ENCODE measurements at regions not wholly inside any gene's neighbourhood (a gene's known extent, or its start where the extent isn't known, plus 50 kb on each side); places are given as distances from the start of the nearest gene placed in this dataset.

DNA sequence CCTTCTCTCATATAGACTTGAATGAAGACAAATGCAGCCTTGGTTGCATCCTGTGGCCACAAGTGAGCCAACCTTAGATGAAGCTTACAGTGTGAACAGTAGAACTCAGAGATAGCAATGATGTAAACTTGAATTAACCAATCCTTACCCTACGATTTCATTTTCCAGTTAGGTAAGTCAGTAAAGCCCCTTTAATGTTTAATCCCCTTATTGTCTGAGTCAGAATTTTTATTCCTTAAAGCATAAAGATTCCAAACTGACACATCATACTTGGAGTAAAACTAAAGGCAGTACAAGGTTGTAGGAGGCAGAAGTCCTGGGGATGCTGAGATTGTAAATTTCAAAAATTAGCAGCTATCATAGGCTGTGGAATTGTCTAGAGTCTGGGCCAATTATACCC lies 507.8 kb upstream of the DPH6 start:
- H3K36me3 Mint-ChIP-seq (ENCODE audit: low read depth): no peaks in the 10 kb centered on the region
- H3K27ac Mint-ChIP-seq: no peak overlapping the region
- no peaks in the 10 kb centered on the region for H3K27me3 Mint-ChIP-seq (ENCODE audit: low read depth)
- no peak overlapping the region for H3K4me3 Mint-ChIP-seq
- no peak for TF ChIP-seq CTCF (IDR thresholded peaks at IDR 0.05; ENCODE audit: unreplicated experiment in 3 of 3)
- no peaks in the 10 kb centered on the region for H3K9me3 Mint-ChIP-seq
- H3K4me1 Mint-ChIP-seq: peaks cover 5% of the 10 kb centered on the region

DNA sequence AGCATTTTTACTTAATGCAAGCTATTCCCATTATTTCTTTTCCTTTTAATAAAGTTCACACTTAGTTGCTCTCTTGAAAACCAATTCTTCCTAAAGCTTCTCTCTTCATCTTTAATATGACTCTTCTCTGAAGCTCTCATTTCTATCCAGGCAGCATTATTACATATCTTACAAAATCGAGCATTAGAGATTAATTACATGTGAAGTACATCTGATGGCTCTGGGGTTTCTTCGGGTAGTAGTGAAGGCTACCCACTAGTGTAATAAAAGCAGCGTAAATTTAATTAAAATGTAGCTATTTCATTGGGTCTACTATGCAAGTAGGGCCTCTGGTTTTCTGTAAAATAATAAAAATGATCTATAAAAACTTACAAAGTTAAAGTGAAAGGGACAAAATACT lies 513.6 kb upstream of the DPH6 start:
- no peak overlapping the region for H3K4me3 Mint-ChIP-seq
- no peaks in the 10 kb centered on the region for H3K4me1 Mint-ChIP-seq
- no peaks in the 10 kb centered on the region for H3K36me3 Mint-ChIP-seq (ENCODE audit: low read depth)
- no peaks in the 10 kb centered on the region for H3K9me3 Mint-ChIP-seq
- H3K27ac Mint-ChIP-seq: no peak overlapping the region
- no peak for TF ChIP-seq CTCF (IDR thresholded peaks at IDR 0.05; ENCODE audit: unreplicated experiment in 3 of 3)
- no peaks in the 10 kb centered on the region for H3K27me3 Mint-ChIP-seq (ENCODE audit: low read depth)

GRCh38 chr15:36062357-36062756 lies 516.4 kb upstream of the DPH6 start:
- Mint-ChIP-seq H3K4me3 (no peak overlapping the region), H3K36me3 (ENCODE audit: low read depth) (no peaks in the 10 kb centered on the region), H3K9me3 (no peaks in the 10 kb centered on the region), H3K27ac (no peak overlapping the region), H3K27me3 (ENCODE audit: low read depth) (no peaks in the 10 kb centered on the region), H3K4me1 (no peaks in the 10 kb centered on the region)
- no peak for TF ChIP-seq CTCF (IDR thresholded peaks at IDR 0.05; ENCODE audit: unreplicated experiment in 3 of 3)

DNA sequence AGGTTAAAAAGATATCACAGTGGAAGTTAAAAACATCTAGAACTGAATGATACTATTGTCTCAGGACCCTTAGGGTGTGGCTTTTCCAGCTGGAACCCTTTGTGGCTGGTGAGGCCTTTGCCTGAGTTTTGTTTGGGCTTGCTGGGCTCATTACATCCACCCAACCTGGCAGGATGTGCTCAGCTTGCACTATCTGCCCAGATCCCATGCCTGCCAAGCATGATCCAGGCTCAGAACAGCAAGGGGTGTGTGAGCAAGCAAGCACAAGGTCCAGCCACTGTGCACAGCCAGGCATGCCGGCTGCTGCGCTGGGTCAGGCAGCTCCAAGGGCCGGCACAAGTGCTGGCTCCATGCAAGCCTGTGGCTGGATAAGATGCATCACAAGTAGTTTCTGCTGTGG lies 512.7 kb upstream of the CDIN1 start:
- Mint-ChIP-seq H3K9me3 (no peaks in the 10 kb centered on the region), H3K27ac (no peak overlapping the region), H3K4me3 (no peak overlapping the region)

GRCh38 chr15:36067483-36068274 lies 511.7 kb upstream of the CDIN1 start:
- TF ChIP-seq CTCF (IDR thresholded peaks at IDR 0.05; ENCODE audit: unreplicated experiment in 3 of 3): no peak
- H3K4me1 Mint-ChIP-seq: no peaks in the 10 kb centered on the region
- H3K36me3 Mint-ChIP-seq (ENCODE audit: low read depth): no peaks in the 10 kb centered on the region
- H3K4me3 Mint-ChIP-seq: no peak overlapping the region
- H3K27me3 Mint-ChIP-seq (ENCODE audit: low read depth): no peaks in the 10 kb centered on the region
- H3K27ac Mint-ChIP-seq: no peak overlapping the region
- no peaks in the 10 kb centered on the region for H3K9me3 Mint-ChIP-seq

More for the DNA sequence above, 512.7 kb upstream of the CDIN1 start:
- no peaks in the 10 kb centered on the region for H3K27me3 Mint-ChIP-seq (ENCODE audit: low read depth)
- H3K36me3 Mint-ChIP-seq (ENCODE audit: low read depth): no peaks in the 10 kb centered on the region
- H3K4me1 Mint-ChIP-seq: no peaks in the 10 kb centered on the region
- no peak for TF ChIP-seq CTCF (IDR thresholded peaks at IDR 0.05; ENCODE audit: unreplicated experiment in 3 of 3)

GRCh38 chr15:36075333-36075732 lies 504.1 kb upstream of the CDIN1 start:
- no peak for TF ChIP-seq CTCF (IDR thresholded peaks at IDR 0.05; ENCODE audit: unreplicated experiment in 3 of 3)

More at GRCh38 chr15:36075333-36075732, 504.1 kb upstream of the CDIN1 start:
- peaks cover 21% of the 10 kb centered on the region for H3K9me3 Mint-ChIP-seq
- peaks cover 11% of the 10 kb centered on the region for H3K36me3 Mint-ChIP-seq (ENCODE audit: low read depth)
- no peaks in the 10 kb centered on the region for H3K27me3 Mint-ChIP-seq (ENCODE audit: low read depth)
- H3K4me3 Mint-ChIP-seq: no peak overlapping the region
- H3K27ac Mint-ChIP-seq: peak overlapping the region in 2 of 3 experiments; percentile 38 to 68
- H3K4me1 Mint-ChIP-seq: peaks cover 15% of the 10 kb centered on the region

Data from nephron (organoid).